Loucy (cell line): ENCODE measurements at regions not wholly inside any gene's neighbourhood (a gene's known extent, or its start where the extent isn't known, plus 50 kb on each side); places are given as distances from the start of the nearest gene placed in this dataset.

Experiments
- H2AFZ ChIP-seq: fragments of 200-600 bp; sonication (generic); 2 replicates; pipeline ENCODE4 v1.6.0; 2016; ENCODE audit warnings: antibody characterized with exemption, mild to moderate bottlenecking, low read length, moderate library complexity
- H3F3A ChIP-seq: fragments of 200-600 bp; 2 replicates; pipeline ENCODE4 v1.6.0; 2016; ENCODE audit warnings: antibody characterized with exemption, low read depth, mild to moderate bottlenecking
- H3K27me3 ChIP-seq: fragments of 200-600 bp; sonication (generic); 2 replicates; pipeline ENCODE4 v1.6.1; 2014; ENCODE audit warnings: low read length, mild to moderate bottlenecking; ENCODE audit not compliant: insufficient read depth, poor library complexity, severe bottlenecking
- H3K36me3 ChIP-seq: fragments of 200-600 bp; sonication (generic); 2 replicates; pipeline ENCODE4 v1.6.1; 2016; ENCODE audit warnings: low read length; ENCODE audit not compliant: insufficient read depth
- H3K4me1 ChIP-seq: fragments of 200-600 bp; sonication (generic); 2 replicates; pipeline ENCODE4 v1.5.1; 2014; ENCODE audit warnings: low read length, mild to moderate bottlenecking; ENCODE audit not compliant: insufficient read depth, poor library complexity, severe bottlenecking
- H3K4me2 ChIP-seq: fragments of 200-600 bp; sonication (generic); 2 replicates; pipeline ENCODE4 v1.6.0; 2014; ENCODE audit warnings: antibody characterized with exemption, low read length, low read depth, mild to moderate bottlenecking; ENCODE audit not compliant: poor library complexity, severe bottlenecking
- H3K4me3 ChIP-seq: fragments of 200-600 bp; sonication (generic); 2 replicates; pipeline ENCODE4 v1.5.1; 2014; ENCODE audit warnings: low read length, mild to moderate bottlenecking, mixed read lengths; ENCODE audit not compliant: poor library complexity, severe bottlenecking
- H3K79me2 ChIP-seq: fragments of 200-600 bp; sonication (generic); 2 replicates; pipeline ENCODE4 v1.6.1; 2014; ENCODE audit warnings: low read length; ENCODE audit not compliant: insufficient read depth
- H3K9ac ChIP-seq: fragments of 200-600 bp; sonication (generic); 2 replicates; pipeline ENCODE4 v1.6.0; 2014; ENCODE audit warnings: mild to moderate bottlenecking, low read depth, low read length, moderate library complexity; ENCODE audit not compliant: poor library complexity, severe bottlenecking
- H3K9me2 ChIP-seq: fragments of 200-600 bp; sonication (generic); replicated peaks from 2 replicates; pipeline ENCODE4 v1.6.1; 2016; ENCODE audit warnings: low read depth, low read length, mixed read lengths
- H3K9me3 ChIP-seq: fragments of 200-600 bp; sonication (generic); 2 replicates; pipeline ENCODE4 v1.6.1; 2014; ENCODE audit warnings: mild to moderate bottlenecking, antibody characterized with exemption, low read length, low read depth; ENCODE audit not compliant: insufficient read depth
- H4K20me1 ChIP-seq: fragments of 200-600 bp; sonication (generic); 2 replicates; pipeline ENCODE4 v1.6.0; 2014; ENCODE audit warnings: antibody characterized with exemption, low read length, mild to moderate bottlenecking; ENCODE audit not compliant: insufficient read depth, poor library complexity, severe bottlenecking
- EZH2phosphoT487 ChIP-seq: fragments of 200-600 bp; IDR thresholded peaks from 2 replicates; pipeline ENCODE4 v1.6.1; 2018; ENCODE audit warnings: antibody characterized with exemption, mild to moderate bottlenecking, moderate library complexity, borderline replicate concordance
- TF ChIP-seq, protein P1 (sequence below): fragments of 200-600 bp; sonication (generic); conservative IDR thresholded peaks from 2 replicates; pipeline ENCODE4 v1.5.1; 2014; ENCODE audit warnings: mild to moderate bottlenecking, antibody characterized with exemption, low read length

DNA sequence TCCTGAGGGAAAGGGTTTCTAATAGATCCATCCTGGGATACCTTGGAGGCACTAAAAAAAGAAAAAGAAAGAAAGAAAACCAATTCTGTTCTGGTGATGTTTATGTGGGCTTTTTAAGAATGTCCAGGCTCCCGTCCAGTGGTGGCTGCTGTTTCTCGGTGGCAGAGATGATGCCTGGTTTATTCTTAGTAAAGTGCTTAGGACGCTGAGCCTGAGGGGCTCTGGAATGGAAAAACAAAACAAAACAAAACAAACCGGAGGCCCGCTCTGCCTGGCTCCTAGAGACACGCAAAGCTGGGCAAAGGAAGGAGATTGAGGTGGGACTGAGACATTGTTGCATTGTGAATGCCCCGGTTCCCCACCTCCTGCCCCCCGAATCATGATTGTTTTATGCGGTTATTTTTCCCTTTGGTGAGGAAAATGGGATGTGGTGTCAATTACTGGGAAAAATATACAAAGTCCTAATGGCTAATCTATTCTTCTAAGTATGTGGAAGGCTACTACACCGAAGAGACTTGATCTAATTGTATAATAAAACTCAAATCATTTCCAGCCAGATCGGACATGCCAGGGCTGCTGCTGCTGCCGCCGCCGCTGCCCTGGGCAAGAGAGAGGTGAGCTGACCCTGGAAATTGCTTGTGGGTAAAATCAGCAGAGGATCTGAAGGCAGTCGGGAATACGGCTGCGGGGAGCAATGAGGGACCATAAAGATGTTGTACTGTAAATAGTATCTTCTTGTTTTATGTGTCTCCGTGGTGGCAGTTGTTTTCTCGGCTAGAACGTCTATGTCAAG, 644.9 kb downstream of the CCDC171 start:
- H3K9me2 ChIP-seq, result no peaks in the 10 kb centered on the region
- no peaks in the 10 kb centered on the region for H3K79me2 ChIP-seq
- H3K4me1 ChIP-seq, result no peaks in the 10 kb centered on the region
- no peak overlapping the region for H2AFZ ChIP-seq
- no peaks in the 10 kb centered on the region for H4K20me1 ChIP-seq
- TF ChIP-seq, protein P1, sequence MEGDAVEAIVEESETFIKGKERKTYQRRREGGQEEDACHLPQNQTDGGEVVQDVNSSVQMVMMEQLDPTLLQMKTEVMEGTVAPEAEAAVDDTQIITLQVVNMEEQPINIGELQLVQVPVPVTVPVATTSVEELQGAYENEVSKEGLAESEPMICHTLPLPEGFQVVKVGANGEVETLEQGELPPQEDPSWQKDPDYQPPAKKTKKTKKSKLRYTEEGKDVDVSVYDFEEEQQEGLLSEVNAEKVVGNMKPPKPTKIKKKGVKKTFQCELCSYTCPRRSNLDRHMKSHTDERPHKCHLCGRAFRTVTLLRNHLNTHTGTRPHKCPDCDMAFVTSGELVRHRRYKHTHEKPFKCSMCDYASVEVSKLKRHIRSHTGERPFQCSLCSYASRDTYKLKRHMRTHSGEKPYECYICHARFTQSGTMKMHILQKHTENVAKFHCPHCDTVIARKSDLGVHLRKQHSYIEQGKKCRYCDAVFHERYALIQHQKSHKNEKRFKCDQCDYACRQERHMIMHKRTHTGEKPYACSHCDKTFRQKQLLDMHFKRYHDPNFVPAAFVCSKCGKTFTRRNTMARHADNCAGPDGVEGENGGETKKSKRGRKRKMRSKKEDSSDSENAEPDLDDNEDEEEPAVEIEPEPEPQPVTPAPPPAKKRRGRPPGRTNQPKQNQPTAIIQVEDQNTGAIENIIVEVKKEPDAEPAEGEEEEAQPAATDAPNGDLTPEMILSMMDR, result no peak
- TF ChIP-seq EZH2phosphoT487, result no peak
- no peaks in the 10 kb centered on the region for H3K9me3 ChIP-seq
- H3F3A ChIP-seq, result no peaks in the 10 kb centered on the region
- peaks cover 8% of the 10 kb centered on the region for H3K27me3 ChIP-seq
- H3K4me3 ChIP-seq, result no peak overlapping the region
- no peak overlapping the region for H3K4me2 ChIP-seq
- no peak overlapping the region for H3K9ac ChIP-seq
- no peaks in the 10 kb centered on the region for H3K36me3 ChIP-seq

DNA sequence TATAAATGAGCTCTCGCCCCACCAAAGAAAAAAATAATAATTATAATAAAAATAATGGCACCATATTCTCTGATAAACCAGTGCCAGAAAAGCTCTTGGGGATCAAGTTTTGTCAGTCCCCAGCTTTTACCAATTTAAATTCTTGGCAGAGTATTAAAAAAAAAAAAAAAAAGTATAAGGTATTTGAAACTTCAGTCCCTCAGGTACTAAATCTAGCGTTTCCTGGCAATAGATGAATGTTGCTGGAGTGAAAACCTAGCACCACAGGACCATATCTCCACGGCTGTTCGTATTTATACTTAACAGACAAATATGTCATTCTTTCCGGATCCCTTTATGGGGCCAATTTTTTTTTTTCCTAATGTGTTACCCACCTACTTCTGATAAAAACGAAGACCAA, 646.2 kb downstream of the CCDC171 start:
- Histone ChIP-seq H3K4me3 (no peak overlapping the region), H3K27me3 (peaks cover 12% of the 10 kb centered on the region), H3K9ac (no peak overlapping the region), H3K9me3 (no peaks in the 10 kb centered on the region), H3K4me2 (no peak overlapping the region), H3K36me3 (no peaks in the 10 kb centered on the region), H2AFZ (no peak overlapping the region), H3F3A (no peaks in the 10 kb centered on the region), H3K4me1 (no peaks in the 10 kb centered on the region), H4K20me1 (no peaks in the 10 kb centered on the region), H3K79me2 (no peaks in the 10 kb centered on the region), H3K9me2 (no peaks in the 10 kb centered on the region)
- TF ChIP-seq, protein P1, result no peak
- TF ChIP-seq EZH2phosphoT487, result no peak

DNA sequence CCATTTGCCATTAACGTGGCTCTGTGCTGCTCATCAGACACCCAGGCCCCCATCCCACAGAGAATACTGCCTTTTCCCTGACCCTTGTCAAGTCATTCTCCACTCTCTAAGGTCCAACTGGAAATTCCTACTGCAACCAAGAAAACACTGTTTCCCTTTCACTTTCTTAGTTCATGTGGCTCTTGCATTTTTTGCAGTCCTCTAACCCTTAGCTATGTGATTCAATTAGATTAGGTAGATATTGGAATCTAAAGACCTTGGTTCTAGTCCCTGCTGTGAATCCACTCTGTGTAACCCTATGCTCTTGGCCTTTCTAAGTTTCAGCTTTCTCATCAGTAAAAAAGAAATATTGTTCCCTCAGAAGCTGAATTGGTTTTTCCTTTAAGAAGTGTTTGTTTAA, 649.4 kb downstream of the CCDC171 start:
- peaks cover 10% of the 10 kb centered on the region for H3K4me1 ChIP-seq
- no peaks in the 10 kb centered on the region for H3K9me3 ChIP-seq
- H3K9me2 ChIP-seq, result no peaks in the 10 kb centered on the region
- no peak overlapping the region for H3K4me2 ChIP-seq
- no peaks in the 10 kb centered on the region for H3K79me2 ChIP-seq
- no peaks in the 10 kb centered on the region for H3K36me3 ChIP-seq
- H3K9ac ChIP-seq, result no peak overlapping the region
- no peak overlapping the region for H2AFZ ChIP-seq
- no peaks in the 10 kb centered on the region for H4K20me1 ChIP-seq
- H3K27me3 ChIP-seq, result peaks cover 12% of the 10 kb centered on the region
- no peaks in the 10 kb centered on the region for H3F3A ChIP-seq
- TF ChIP-seq EZH2phosphoT487, result no peak
- TF ChIP-seq, protein P1, result no peak
- no peak overlapping the region for H3K4me3 ChIP-seq
